Central memory CD4-positive, alpha-beta T cell (primary cell): ENCODE measurements at regions not wholly inside any gene's neighbourhood (a gene's known extent, or its start where the extent isn't known, plus 50 kb on each side); places are given as distances from the start of the nearest gene placed in this dataset.
"Not testable (repeated sequence)": the region's sequence is repeated elsewhere in the genome, so short reads cannot be mapped to it uniquely, and the experiment has no call there.

Source experiments
- DNase-seq: peaks from one replicate; pipeline ENCODE4 v3.0.0; 2022

- no peak for DNase-seq
Measured at GRCh38 chr2:211157211-211157610, 600.8 kb downstream of the CPS1 start.

DNA sequence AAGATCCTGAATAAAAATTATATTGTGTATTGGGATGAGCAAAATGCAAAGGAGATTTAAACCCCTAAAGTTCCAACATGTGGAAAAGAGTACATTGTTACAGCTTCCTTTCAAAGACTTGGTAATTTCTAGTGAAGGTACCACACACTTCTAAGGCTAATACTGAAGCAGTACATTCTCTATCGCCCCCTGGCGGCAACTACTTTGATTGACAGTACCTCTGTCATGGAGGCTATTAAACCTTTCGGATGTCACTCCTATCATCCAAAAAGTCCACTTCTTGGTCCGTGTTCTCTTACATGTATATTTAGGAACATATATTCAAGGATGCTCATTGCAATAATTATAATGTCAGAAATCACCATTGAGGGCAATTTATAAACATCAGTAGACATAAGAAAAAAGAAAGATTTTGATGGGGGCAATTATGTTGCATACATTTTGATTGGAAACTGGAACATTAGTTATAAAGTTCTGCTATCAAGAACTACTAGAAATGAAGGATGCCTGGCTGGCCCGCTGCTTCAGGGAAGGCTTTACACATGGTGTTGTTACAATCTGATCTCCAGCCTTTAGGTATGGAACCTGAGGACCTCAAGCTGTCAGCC lies 601.6 kb downstream of the CPS1 start:
- peak; percentile 12 for DNase-seq

- DNase-seq: no peak
Measured at GRCh38 chr2:211159972-211160371, 603.6 kb downstream of the CPS1 start.

DNA sequence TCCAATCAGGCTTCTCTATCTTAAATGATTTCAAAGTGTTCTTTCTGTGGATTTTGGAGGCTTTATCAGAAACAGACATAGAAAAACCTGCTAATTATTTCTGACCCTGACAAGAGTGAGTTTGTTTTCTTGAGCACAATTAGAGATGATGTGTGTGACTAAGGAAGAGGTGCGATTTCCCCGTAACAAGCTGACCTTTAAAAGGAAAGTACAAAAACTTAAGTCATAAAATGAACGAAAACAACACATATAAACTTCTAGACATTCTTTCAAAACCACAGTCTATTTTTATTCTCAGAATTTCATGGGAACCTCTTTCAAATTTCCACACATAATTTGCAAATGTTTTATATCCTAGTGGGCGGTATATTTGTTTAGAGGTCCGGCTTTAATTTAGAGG lies 604.8 kb downstream of the CPS1 start:
- DNase-seq: no peak

DNA sequence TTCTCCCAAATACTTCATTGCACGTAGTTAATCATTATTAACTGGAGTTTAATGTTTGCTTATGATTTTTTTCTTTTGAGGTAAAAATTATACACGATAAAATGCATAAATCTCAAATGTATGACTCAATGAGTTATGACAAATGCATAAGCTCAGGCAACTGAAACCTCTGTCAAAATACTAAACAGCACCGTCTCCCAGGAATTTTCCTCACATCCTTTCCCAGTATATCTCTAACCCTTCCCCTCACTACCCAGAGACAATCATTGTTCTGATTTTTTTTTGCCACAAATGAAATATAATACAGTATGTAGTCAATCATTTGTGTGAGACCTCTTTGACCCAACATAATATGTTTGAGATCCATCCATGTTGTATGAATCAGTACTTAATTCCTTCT lies 606.5 kb downstream of the CPS1 start:
- DNase-seq: no peak

DNA sequence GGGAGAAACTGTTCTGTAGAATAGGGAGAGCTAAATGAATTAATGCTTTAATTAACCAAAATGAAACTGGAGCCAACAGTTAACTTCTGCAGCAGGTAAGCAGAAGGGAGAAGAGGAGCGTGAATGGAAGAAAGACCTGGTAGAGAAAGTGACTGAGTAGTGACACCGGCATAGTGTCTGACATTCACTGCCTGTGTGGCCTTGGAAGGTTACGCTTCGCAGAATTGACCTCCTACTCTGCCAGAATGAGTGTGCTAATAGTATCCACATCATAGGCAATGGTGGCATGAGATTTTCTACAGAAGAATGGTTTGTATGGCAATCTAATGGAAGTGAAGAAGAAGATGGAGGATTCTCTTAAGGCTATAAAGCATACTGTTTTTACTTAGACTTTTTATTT lies 614.4 kb downstream of the CPS1 start:
- DNase-seq: no peak

GRCh38 chr2:211174021-211174420 lies 617.6 kb downstream of the CPS1 start:
- DNase-seq: no peak

- no peak for DNase-seq
Measured at GRCh38 chr2:211174631-211175030, 618.2 kb downstream of the CPS1 start.

- DNase-seq: no peak
Measured at GRCh38 chr2:211175956-211176355, 619.6 kb downstream of the CPS1 start.

GRCh38 chr2:211176514-211177141 lies 620.2 kb downstream of the CPS1 start:
- no peak for DNase-seq

GRCh38 chr2:211181626-211182025 lies 625.2 kb downstream of the CPS1 start:
- DNase-seq: no peak

DNA sequence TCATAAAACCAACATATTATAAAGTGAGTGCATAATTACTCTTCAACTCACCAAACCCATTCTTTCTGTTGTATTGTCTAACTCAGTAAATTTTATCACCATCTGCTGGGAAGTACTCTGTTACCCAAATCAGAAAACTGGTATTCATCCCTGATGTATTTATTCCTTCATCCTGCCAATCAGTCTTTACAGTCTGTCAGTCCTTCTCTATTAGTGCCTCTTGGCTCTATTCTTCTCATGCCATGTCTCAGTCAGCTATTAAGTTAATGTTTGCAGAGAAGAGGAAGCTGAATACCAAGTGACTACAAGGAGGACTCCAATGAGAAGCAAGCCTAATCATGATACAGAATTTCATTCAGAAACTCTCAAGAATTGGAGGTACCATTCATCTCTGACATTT lies 631.2 kb downstream of the CPS1 start:
- no peak for DNase-seq

DNA sequence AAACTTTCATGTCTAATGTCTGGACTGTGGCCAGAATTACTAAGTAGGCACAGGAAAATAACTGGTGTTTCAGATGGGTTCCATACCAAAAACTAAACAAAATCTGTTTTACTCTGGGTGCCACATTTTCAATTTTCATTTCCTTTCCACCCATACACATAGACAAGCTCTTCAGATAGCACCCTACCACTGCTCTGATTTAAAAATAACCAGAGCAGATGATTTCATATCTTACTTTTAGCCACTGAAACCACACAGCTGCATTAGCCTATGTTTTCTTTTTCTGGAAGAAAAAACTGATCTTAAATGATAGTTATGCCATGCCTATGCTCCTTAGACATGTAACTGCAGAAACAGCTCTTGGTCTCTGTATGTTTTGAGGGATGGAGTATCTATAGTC lies 647.6 kb downstream of the CPS1 start:
- DNase-seq: no peak

GRCh38 chr2:211204456-211204855 lies 648.1 kb downstream of the CPS1 start:
- no peak for DNase-seq

DNA sequence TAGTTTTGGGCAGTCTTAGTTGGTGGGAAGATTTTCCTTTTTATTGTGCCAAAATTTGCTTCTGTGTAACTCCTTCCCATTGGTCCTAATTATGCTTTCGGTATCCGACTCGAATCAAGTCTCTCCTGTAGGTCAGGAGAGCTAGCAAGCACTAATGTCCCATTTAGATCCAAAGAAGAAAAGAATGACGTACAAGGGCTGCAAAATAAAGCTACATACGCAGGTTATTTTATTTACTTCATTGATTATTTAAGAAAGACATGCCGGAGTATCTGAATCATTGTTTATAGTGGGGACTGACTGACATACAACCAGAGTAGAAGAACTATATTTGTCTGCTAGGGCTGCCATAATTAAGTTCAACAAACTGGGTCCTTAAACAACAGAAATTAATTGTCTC lies 648.5 kb downstream of the CPS1 start:
- no peak for DNase-seq

- DNase-seq: no peak
Measured at GRCh38 chr2:211205358-211205757, 649.0 kb downstream of the CPS1 start.

DNA sequence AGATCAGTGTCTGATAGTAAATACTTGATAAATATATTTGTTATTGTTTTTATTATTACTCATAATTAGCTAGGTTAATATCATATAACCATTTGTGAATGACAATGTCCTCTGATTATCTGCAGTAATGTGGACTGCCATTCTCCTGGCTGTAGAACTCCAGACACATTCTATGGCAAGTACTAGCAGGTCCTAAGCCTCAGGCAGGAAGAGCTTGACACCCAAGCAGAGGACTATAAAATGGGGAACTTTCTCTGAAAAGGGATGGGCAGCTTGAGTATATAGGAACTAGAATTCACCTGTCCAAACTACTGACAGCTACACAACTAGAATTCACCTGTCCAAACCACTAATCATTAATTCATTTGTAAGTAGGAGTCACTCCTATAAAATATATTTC lies 649.4 kb downstream of the CPS1 start:
- no peak for DNase-seq

DNA sequence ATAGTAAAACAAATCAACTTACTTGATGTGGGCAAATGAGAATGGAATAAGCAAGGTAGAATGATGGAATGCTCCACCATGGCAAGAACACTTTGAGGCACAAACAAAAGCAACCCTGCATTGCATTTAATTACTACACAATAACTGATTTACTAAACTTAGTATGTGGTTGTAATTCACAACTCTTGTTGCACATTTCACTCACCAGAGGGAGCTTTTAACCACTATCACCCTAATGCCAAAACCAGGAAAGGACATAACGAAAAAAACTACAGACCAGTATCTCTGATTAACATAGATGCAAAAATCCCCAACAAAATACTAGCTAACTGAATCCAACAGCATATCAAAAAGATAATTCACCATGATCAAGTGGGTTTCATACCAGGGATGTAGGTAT lies 659.8 kb downstream of the CPS1 start:
- DNase-seq: no peak

DNA sequence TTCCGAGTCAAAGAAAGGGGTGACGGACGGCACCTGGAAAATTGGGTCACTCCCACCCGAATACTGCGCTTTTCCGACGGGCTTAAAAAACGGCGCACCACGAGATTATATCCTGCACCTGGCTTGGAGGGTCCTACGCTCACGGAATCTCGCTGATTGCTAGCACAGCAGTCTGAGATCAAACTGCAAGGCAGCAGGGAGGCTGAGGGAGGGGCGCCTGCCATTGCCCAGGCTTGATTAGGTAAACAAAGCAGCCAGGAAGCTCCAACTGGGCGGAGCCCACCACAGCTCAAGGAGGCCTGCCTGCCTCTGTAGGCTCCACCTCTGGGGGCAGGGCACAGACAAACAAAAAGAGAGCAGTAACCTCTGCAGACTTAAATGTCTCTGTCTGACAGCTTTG lies 663.1 kb downstream of the CPS1 start:
- not testable (repeated sequence) for DNase-seq

- DNase-seq: no peak
Measured at GRCh38 chr2:211225784-211226183, 669.4 kb downstream of the CPS1 start.

GRCh38 chr2:211228559-211228958 lies 672.2 kb downstream of the CPS1 start:
- no peak for DNase-seq

- DNase-seq: no peak
Measured at GRCh38 chr2:211237586-211238275, 681.3 kb downstream of the CPS1 start.

GRCh38 chr2:211241891-211242290 lies 685.5 kb downstream of the CPS1 start:
- no peak for DNase-seq

DNA sequence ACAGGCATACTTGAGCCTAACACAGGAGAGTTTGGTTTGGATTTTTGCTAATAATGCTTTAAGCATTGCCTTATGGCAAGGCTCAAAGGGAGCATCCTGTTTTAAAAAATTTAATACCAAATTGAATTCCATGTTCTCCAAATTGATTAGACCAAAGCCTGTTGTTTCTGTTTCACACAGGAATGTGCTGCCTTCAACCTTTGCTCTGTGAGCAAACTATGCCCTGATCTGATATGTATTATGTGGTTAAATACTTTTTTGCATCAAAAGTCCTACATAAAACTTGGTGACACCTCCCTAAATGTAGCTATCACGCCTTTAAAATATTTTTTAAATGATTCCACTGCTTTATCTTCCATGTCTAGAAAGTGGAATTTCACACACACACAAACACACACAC lies 691.4 kb downstream of the CPS1 start:
- no peak for DNase-seq

GRCh38 chr2:211248841-211249240 lies 692.4 kb downstream of the CPS1 start:
- DNase-seq: no peak
